ENCODE measurements at regions not wholly inside any gene's neighbourhood (a gene's known extent, or its start where the extent isn't known, plus 50 kb on each side); places are given as distances from the start of the nearest gene placed in this dataset.
"Not testable (repeated sequence)": the region's sequence is repeated elsewhere in the genome, so short reads cannot be mapped to it uniquely, and the experiment has no call there.

GRCh38 chr4:75422998-75423397 lies 91.2 kb downstream of the RCHY1 start:
- no peak for DNase-seq

DNA sequence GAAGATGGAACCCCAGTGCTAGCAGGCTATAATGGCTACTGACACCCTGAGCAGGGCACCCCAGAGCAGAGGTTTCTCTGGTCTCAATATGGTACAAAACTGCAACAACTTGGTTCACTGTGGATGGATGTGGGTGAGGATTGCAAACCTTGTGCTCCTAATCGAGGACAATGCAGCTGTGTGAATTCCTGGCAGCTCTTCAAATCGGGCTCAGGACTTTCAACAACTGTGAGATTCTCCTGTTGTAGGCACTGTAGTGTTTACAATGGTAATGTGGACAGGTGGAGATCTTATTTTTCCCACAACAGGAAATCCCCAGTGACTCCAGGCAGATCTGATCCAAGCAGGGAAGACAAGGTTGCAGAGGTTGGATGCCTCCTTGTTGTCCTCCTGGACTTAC lies 101.5 kb downstream of the RCHY1 start:
- DNase-seq = no peak

DNA sequence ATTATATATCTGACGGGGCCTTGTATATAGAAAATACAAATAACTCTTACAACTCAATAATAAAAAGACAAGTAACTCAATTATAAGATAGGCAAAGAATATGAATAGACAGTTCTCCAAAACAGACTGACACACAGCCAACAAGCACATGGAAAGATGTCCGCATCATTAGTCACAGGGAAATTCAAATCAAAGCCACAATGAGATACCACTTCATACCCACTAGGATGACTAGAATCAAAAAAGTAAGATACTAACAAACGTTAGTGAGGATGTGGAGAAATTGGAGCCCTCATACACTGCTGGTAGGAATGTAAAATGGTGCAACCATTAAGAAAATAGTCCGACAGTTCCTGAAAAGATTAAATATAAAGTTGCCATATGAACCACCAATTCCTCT lies 115.7 kb downstream of the RCHY1 start:
- DNase-seq = no peak

DNA sequence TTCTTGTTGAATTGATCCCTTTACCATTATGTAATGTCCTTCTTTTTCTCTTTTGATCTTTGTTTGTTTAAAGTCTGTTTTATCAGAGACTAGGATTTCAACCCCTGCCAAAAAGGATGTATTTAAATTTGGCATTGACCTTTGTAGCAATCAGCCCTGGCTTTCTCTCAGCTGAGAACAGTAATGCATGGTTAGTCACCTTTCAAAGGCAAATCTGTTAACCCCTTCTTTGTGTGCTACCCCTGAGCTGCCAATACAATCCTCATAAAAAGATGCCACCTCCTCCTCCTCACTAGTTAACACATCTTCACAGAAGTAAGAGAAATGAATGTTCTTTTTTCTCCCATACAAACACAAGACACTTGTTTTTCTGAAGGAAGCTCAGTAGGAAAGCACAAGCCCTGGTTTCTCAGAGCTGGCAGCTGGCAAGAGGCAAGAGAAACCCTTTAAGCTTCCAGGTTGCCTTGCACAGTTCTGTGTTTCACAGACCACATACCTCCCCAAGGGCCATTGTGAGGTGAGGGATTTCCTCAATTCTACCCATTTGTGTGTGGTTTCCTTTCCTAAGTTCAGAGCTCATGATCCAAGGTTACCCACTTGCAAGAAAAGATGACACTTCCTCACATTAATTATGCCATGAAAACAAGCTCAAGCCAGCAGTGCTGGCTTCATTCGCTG lies 122.6 kb downstream of the RCHY1 start:
- no peak for DNase-seq

DNA sequence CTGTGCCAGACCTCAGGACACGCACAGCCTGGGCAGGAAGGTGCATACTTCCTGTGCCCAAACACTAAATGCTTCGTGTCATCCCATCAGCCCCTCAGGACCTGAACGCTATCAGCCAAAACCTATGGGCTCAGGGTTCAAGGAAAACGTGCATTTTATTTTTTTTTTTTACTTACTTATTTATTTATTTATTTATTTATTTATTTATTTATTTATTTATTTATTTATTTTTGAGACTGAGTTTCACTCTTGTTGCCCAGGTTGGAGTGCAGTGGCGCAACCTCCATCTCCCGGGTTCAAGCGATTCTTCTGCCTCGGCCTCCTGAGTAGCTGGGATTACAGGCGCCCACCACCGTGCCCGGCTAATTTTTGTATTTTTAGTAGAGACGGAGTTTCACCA lies 127.8 kb downstream of the RCHY1 start:
- not testable (repeated sequence) for DNase-seq

GRCh38 chr4:75385106-75385505 lies 129.1 kb downstream of the RCHY1 start:
- no peak for DNase-seq

DNA sequence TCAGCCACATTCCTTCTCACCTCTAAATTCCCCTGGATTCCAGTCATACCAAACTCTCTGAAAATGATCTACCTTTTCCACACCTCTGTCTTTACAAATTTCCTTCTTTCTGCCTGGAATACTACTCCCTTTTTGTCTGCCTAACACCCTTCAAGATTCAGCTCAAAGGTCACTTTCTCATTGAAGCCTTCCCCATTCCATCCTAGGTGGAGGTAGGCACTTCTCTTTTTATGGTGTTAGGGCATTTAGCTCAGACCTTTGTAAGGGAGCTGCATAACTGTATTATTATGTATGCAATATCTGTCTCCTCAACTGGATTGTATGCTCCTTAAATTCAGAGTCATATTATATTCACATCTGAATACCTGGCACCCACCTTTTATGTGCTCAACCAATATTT lies 137.7 kb downstream of the RCHY1 start:
- DNase-seq = no peak

GRCh38 chr4:75371915-75372314 lies 142.3 kb downstream of the RCHY1 start:
- no peak for DNase-seq

DNA sequence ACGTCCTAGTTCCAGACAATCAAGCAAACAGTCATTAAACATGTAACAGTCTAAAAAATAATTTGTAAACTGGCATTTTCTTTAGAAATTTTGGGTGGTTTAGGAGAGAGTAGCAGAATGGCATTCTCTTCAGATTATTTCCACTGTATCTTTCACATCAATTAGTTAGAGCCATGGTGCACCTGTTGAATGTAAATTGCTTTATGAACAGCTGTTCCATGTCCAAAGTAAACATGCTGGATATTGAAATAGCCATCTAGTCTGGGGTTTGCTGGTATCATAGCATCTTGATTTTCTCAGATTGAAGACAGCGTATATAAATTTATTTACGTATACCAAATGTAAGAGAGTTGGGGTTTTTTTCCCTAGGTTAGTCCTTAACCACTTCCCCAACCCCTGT lies 143.6 kb downstream of the RCHY1 start:
- DNase-seq = no peak

- DNase-seq = no peak
Measured at GRCh38 chr4:75345423-75345822, 168.8 kb downstream of the RCHY1 start.

GRCh38 chr4:75344915-75345314 lies 169.3 kb downstream of the RCHY1 start:
- DNase-seq = no peak

DNA sequence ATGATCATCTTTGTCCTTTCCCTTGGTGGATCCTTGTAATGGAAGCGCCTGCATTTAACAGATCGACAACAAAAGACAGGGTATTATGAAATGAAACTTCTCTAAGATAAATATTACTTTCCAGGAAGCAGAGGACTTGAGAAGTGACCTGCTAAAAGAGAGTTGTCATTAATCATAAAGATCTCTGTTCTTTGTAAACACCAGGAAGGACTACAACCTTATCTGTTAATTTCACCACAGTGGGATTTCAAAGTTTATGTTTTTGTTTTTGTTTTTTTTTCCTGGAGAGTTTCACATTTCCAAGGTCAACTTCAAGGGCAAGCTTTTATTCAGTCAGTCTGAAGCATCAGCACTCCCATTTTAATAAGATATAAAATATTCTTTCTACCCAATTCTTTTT lies 170.9 kb downstream of the RCHY1 start:
- no peak for DNase-seq

GRCh38 chr4:75340561-75340960 lies 173.6 kb downstream of the RCHY1 start:
- no peak for DNase-seq

- no peak for DNase-seq
Measured at GRCh38 chr4:75338352-75338880, 175.8 kb downstream of the RCHY1 start.

- no peak for DNase-seq
Measured at GRCh38 chr4:75327804-75328512, 186.2 kb downstream of the RCHY1 start.

DNA sequence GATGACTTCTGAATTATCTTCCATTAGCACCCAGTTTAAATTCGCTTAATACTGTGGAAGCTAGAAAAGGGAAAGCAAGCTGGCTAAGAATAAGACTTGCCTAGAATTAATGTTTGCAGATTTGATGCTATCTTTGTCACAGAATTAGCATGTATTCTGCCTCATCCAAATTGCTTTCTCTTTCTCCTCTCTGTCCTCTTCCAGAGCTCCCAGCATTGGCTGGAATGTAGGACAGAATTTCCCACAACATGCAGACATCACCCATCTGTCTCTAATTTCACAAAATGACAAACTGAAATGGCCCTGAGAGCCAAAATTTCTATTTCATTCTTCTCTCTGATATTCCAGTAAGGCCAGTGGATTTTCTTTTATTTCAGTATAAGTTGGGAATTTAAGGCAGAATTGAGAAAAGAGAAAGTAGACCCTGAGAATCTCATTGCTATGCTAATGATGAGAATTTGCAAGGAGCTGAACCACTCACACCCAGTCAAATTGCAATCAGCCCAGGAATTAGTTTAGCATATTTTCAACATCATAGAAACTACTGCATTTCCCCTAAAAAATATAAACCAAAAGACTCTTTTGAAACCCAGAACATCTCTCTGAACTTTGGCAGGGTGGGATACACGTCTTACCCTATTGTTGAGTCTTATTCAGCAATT lies 188.8 kb downstream of the RCHY1 start:
- DNase-seq = no peak

DNA sequence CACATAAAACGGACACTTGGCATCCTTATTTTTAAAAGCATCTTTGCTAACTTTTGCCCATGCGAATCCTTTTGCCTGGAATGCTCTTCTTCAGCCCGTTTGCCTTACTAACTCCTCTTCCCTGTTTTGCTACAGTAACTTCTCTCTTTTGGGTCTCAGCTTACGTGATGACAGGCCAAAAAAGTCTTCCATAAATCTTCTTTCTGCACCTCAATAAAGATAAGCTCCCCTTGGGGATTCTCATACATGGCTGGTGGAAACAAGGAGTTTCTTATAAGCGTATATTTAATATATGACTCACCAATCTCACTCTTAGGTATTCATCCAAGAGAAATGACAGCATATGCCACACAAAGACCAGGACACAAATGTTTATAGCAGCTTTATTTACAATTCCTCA lies 192.7 kb downstream of the RCHY1 start:
- DNase-seq = no peak

GRCh38 chr4:75317641-75318040 lies 196.6 kb downstream of the RCHY1 start:
- peak; percentile 3 for DNase-seq

DNA sequence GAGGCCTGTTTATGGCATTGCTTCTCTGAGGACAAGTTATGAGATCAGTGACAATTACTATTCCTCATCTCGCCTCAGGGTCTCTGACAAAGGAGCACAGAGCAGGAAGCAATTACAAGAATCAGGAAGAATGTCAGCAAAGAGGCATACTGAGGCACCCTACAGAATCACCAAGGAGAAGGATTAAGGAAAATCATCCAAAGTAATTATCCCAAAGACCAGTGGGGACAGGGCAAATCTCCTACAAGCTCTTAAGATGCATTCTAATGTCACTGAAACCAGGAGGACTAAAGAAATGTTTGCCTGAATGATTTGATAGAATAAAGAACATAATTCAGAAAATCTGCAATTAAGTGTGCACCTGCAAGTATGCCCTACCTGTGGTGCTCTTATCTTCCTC lies 206.2 kb downstream of the RCHY1 start:
- no peak for DNase-seq

- DNase-seq = no peak
Measured at GRCh38 chr4:75306506-75306905, 207.7 kb downstream of the RCHY1 start.

DNA sequence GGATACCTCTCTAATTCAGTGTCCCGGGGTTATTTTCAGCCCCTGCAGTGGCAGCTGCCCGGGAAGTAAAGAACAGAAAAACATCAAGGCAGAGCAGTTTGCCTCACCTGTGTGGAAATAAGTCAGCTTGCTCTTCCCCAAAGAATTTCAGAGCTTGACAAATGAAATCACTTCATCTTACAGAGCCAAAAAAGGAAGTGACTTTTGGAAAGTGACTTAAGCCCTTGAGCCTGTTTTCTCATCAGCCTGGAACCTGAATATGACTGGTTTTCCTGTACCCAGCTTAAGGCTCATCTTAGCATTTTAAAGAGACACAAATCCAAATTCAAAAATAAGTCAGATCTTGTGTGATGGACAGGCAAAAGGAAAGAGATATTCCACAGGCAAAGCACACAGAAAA lies 211.6 kb downstream of the RCHY1 start:
- DNase-seq = no peak

GRCh38 chr4:75289914-75290582 lies 224.2 kb downstream of the RCHY1 start:
- no peak for DNase-seq

GRCh38 chr4:75287738-75288517 lies 226.3 kb downstream of the RCHY1 start:
- no peak for DNase-seq

Data from activated gamma-delta T cell (primary cell).